NOMO-1 (cell line): ENCODE measurements at regions not wholly inside any gene's neighbourhood (a gene's known extent, or its start where the extent isn't known, plus 50 kb on each side); places are given as distances from the start of the nearest gene placed in this dataset.
"Not testable (repeated sequence)": the region's sequence is repeated elsewhere in the genome, so short reads cannot be mapped to it uniquely, and the experiment has no call there.

Experiments used
- DNase-seq, 2 experiments: peaks; one replicate each; lab custom pipeline; 2025; ENCODE audit not compliant: unreplicated experiment in 2 of 2; lab: John Stamatoyannopoulos, UW

DNA sequence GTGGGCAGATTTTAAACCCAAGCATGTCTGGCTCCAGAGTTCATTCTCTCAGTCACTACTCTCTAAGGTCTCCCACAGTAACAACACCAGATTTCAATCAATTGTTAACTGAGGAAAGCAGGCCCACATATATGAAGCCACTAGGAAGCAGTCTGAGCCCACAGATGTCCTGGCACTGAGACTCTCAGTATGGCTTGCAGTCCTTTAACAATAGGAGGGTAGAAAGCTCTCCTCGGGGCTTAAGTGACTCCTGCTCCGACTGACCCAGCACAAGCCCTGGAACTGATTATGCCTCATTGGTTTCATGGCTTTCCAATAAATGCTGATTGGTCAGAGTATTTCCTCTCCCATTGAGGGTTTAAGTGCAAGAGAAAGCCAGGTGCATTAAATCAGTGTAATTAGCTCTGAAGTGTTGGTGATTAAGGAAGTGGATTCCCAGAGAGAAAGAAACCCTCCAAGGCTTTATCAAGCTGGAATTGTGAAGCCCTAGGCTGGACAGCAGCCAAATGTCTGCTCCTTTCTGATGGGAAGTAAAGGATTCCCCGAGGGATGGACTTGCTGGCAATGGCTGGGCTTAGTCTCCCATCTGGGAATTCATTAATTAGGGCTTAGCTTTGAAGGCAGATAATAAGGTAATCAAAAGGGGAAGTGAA is 76.6 kb upstream of the PROKR2 start:
- no peak for DNase-seq

DNA sequence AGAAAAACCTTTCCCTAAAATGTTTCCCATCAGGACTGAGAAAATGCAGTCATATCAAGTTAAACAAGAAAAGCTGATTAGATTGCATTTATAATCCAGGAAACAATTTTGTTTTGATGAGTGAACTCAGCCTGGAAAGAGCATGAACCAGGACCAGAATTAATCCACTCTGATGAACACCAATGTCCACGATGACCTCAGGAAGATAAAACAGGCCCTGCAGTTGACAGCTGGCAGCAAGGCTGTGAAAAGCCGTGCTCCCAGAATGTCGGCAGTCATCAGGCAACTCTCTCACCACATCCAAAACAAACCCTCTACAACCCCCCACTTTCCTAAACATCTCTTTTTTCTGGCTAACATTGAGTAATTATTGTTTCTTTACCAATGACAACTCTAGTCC is 74.0 kb upstream of the PROKR2 start:
- no peak for DNase-seq

DNA sequence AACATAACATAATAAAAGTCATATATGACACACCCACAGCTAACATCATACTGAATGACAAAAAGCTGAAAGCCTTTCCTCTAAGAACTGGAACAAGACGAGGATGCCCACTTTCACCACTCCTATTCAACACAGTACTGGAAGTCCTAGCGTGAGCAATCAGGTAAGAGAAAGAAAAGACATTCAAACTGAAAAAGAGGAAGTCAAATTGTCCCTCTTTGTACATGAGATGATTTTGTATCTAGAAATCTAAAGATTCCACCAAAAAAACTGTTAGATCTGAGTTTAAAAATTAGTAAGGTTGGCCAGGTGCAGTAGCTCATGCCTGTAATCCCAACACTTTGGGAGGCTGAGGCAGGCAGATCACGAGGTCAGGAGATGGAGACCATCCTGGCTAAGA is 70.1 kb upstream of the PROKR2 start:
- DNase-seq, result not testable (repeated sequence)

DNA sequence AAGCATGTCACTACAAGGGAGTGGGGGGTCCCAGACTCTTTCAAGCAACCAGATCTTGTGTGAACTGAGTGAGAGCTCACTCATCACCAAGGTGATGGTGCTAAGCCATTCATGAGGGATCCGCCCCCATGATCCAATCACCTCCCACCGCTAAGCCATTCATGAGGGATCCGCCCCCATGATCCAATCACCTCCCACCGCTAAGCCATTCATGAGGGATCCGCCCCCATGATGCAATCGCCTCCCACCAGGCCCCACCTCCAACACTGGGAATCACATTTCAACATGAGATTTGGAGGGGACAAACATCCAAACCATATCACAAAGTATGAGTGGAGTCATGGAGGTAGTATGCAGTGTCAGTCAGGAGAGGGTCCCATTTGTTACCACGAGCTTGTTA is 64.8 kb upstream of the PROKR2 start:
- not testable (repeated sequence) for DNase-seq

DNA sequence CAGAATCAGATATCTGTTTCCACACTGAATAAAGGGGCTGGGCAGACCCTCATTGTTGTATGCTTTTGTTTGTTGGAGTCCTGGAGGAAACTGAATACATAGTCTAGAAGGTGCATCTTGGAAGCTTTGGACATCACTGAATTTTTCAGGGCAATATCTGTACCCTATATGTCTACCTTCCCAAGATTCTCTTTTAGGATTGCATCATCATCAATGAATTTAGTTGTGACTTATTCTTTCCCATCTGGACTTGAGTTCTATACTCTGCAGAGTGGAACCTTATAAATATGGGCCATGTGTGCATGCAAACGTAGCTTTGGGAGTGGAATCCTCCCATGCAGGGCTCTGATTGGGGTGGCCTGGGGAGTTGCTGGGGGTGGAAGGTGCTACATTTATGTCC is 60.7 kb upstream of the PROKR2 start:
- DNase-seq, result no peak

DNA sequence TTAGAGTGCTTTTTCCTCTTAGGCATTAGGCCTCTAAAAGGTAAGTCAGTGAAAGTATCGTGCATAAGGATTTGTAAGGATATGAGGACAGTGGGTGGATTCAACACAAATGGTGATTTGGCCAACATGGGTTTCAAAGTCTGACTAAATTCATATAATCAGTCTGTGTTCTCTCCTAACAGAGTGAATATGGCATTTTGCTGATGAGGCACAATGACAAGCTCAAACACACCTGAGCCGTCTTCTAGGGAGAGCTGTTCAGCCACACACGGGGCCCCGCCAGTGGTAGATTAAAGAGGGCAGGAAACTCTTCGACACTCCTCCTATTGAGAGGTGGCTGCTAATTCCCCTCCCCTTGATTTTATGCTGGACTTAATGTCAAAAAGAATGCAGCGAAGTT is 59.5 kb upstream of the PROKR2 start:
- DNase-seq, result no peak

DNA sequence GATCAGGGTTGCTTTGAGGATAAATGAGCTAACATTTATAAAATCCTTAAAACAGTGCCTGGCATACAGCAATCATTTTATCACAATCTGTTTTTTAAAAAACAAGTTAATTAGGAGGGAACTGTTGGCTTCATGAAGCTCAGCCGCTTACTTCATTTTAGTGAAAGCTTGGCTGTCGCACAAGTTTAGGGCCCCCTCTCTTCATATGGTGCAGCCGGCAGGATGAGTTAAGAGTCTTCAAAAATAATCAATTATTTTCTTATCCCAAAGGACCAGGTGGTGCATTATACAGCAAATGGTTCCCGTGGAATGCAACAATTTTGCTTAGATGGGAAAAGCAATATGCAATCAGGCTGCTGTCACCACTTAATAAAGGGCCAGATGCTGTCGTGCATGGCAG is 57.4 kb upstream of the PROKR2 start:
- no peak for DNase-seq

DNA sequence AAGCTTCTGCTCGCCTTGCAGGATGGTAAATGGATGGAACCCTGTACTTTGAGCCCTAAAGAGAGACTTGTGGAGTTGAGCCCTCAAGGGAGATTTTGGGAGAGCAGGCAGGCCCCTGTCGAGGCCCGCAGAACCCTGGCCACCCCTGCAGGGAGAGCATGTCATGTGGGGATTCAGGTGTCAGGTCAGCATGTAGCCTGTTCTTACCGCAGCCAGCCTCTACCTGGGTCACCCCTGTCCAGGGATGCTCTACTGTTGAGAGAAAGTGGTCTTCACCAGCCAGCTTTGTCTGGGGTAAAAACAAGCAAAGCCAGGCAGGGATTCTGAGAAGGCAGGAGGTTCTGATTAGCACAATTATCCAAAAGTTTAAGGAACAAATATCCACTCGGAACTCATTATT is 55.6 kb upstream of the PROKR2 start:
- no peak for DNase-seq

DNA sequence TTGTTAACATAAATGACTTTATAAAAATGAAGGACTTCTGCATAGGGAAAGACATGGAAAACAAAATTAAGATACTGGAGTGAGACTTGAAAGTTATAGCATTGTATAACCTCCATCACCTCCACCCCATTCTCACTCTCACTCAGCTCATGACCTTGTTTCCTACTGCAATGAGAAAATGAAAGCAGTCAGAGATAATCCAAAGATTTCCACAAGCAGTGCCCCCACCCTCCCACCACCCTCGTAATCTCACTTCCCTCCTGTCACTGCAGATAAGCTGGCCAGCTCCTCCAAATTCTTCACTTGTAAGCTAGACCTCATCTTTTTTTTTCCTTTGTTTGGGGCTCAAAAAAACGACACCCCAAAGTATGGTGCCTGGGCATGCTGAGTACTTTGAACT is 52.9 kb upstream of the PROKR2 start:
- no peak for DNase-seq
